SK-N-SH treated with all-trans-retinoic acid at 6 μM for 48 hours (cell line): ENCODE measurements at regions not wholly inside any gene's neighbourhood (a gene's known extent, or its start where the extent isn't known, plus 50 kb on each side); places are given as distances from the start of the nearest gene placed in this dataset.

Experiments
- BACH2 ChIP-seq: fragments of 250-450 bp; sonication (Bioruptor Pico); IDR thresholded peaks from 2 replicates; pipeline ENCODE4 v1.9.0; 2021; ENCODE audit warnings: mild to moderate bottlenecking, borderline replicate concordance
- CSDC2 ChIP-seq: fragments of 250-450 bp; sonication (Bioruptor Pico); IDR thresholded peaks from 2 replicates; pipeline ENCODE4 v1.5.0; 2020; ENCODE audit warnings: mild to moderate bottlenecking, moderate library complexity
- RARB ChIP-seq: fragments of 250-450 bp; sonication (Bioruptor Pico); IDR thresholded peaks from 2 replicates; pipeline ENCODE4 v1.8.0; 2021; ENCODE audit warnings: mild to moderate bottlenecking, moderate library complexity
- SNAI2 ChIP-seq: fragments of 250-450 bp; sonication (Bioruptor Pico); IDR thresholded peaks from 2 replicates; pipeline ENCODE4 v1.5.0; 2020; ENCODE audit warnings: mild to moderate bottlenecking, moderate library complexity
- ZC3H10 ChIP-seq: fragments of 250-450 bp; sonication (Bioruptor Pico); IDR thresholded peaks from 2 replicates; pipeline ENCODE4 v1.5.1; 2021; ENCODE audit warnings: mild to moderate bottlenecking, moderate library complexity
- ZFP3 ChIP-seq: fragments of 250-450 bp; sonication (Bioruptor Pico); IDR thresholded peaks from 2 replicates; pipeline ENCODE4 v1.5.0; 2020; ENCODE audit warnings: mild to moderate bottlenecking, moderate library complexity
- ZFP30 ChIP-seq: fragments of 450-650 bp; formaldehyde crosslinking; IDR thresholded peaks from 2 replicates; pipeline ENCODE4 v1.5.0; 2022; ENCODE audit warnings: mild to moderate bottlenecking, moderate library complexity
- ZNF565 ChIP-seq: fragments of 450-650 bp; formaldehyde crosslinking; conservative IDR thresholded peaks from 2 replicates; pipeline ENCODE4 v1.5.0; 2020; ENCODE audit warnings: low read depth, mild to moderate bottlenecking, moderate library complexity
- ZNF70 ChIP-seq: fragments of 450-650 bp; formaldehyde crosslinking; IDR thresholded peaks from 2 replicates; pipeline ENCODE4 v1.5.0; 2020; ENCODE audit warnings: mild to moderate bottlenecking, moderate library complexity
- TF ChIP-seq, protein P1 (sequence below): fragments of 250-450 bp; sonication (Bioruptor Pico); IDR thresholded peaks from 2 replicates; pipeline ENCODE4 v1.8.0; 2020; ENCODE audit warnings: mild to moderate bottlenecking, moderate library complexity, borderline replicate concordance
- TF ChIP-seq, protein P2 (sequence below): fragments of 250-450 bp; sonication (Bioruptor Pico); IDR thresholded peaks from 2 replicates; pipeline ENCODE4 v1.5.1; 2020; ENCODE audit warnings: low read depth, mild to moderate bottlenecking, moderate library complexity

DNA sequence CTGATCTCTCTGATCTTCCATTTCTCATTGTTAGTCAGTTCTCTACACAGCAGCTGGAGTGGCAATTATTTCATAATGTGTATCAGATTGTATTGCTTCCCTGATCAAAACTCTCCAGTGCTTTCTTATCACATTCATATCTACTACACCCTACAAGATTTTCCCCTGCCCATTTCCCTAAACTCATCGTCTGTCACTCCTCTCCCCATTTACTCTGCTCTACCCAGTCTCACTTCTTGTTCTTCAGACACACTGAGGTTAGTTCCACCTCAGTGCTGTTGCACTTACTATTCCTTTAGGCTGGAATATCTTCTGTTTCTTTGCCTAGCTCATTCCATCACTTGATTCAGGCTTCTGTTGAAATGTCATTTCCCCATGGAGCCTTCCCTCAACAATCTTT lies 197.1 kb downstream of the SATB1 start:
- TF ChIP-seq BACH2 (CRISPR knock-in tag) (no peak), RARB (CRISPR knock-in tag) (no peak), ZNF70 (CRISPR knock-in tag) (no peak), SNAI2 (no peak), ZFP3 (CRISPR knock-in tag) (no peak), ZNF565 (CRISPR knock-in tag) (no peak), ZC3H10 (CRISPR knock-in tag) (no peak), ZFP30 (CRISPR knock-in tag) (no peak), CSDC2 (no peak)
- TF ChIP-seq, protein P1, sequence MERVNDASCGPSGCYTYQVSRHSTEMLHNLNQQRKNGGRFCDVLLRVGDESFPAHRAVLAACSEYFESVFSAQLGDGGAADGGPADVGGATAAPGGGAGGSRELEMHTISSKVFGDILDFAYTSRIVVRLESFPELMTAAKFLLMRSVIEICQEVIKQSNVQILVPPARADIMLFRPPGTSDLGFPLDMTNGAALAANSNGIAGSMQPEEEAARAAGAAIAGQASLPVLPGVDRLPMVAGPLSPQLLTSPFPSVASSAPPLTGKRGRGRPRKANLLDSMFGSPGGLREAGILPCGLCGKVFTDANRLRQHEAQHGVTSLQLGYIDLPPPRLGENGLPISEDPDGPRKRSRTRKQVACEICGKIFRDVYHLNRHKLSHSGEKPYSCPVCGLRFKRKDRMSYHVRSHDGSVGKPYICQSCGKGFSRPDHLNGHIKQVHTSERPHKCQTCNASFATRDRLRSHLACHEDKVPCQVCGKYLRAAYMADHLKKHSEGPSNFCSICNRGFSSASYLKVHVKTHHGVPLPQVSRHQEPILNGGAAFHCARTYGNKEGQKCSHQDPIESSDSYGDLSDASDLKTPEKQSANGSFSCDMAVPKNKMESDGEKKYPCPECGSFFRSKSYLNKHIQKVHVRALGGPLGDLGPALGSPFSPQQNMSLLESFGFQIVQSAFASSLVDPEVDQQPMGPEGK = no peak
- TF ChIP-seq, protein P2, sequence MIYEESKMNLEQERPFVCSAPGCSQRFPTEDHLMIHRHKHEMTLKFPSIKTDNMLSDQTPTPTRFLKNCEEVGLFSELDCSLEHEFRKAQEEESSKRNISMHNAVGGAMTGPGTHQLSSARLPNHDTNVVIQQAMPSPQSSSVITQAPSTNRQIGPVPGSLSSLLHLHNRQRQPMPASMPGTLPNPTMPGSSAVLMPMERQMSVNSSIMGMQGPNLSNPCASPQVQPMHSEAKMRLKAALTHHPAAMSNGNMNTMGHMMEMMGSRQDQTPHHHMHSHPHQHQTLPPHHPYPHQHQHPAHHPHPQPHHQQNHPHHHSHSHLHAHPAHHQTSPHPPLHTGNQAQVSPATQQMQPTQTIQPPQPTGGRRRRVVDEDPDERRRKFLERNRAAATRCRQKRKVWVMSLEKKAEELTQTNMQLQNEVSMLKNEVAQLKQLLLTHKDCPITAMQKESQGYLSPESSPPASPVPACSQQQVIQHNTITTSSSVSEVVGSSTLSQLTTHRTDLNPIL (CRISPR knock-in tag) = no peak
